ENCODE measurements at regions not wholly inside any gene's neighbourhood (a gene's known extent, or its start where the extent isn't known, plus 50 kb on each side); places are given as distances from the start of the nearest gene placed in this dataset.

DNA sequence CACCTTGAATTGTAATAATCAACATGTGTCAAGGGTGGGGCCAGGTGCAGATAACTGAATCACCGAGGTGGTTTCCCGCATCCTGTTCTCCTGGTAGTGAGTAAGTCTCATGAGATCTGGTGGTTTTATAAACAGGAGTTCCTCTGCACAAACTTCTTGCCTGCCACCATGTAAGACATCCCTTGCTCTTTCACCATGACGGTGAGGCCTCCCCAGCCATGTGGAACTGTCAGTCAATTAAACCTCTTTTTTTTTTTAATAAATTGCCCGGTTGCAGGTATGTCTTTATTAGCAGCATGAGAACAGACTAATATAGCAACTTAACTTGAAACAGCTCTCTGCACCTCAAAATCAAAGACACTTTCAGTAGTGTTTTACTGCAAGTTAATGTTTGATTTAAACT, 121.6 kb downstream of the OGFRL1 start:
- Histone ChIP-seq H4K20me1 (replicated peaks; ENCODE audit: control insufficient read depth, extremely low read depth, insufficient read depth, low read length) (no peaks in the 10 kb centered on the region), H3K27me3 (ENCODE audit: control insufficient read depth in 2 of 2, insufficient read depth in 2 of 2, low read length in 2 of 2) (no peaks in the 10 kb centered on the region), H2AFZ (ENCODE audit: low read depth, low read length) (no peak overlapping the region), H3K4me3 (replicated peaks in 1 of 3; ENCODE audit: insufficient read depth in 1 of 3, low read depth in 1 of 3, low read length in 3 of 3) (no peak overlapping the region), H3K9ac (replicated peaks; ENCODE audit: extremely low read depth, insufficient read depth, low read length) (no peak overlapping the region), H3K36me3 (ENCODE audit: control insufficient read depth in 2 of 2, extremely low read depth in 1 of 2, insufficient read depth in 2 of 2, low read length in 2 of 2) (peaks cover 6 to 8% of the 10 kb centered on the region in 2 experiments), H3K9me3 (replicated peaks; ENCODE audit: control insufficient read depth, insufficient read depth, low read length) (no peaks in the 10 kb centered on the region), H3K4me1 (ENCODE audit: control insufficient read depth, extremely low read depth, insufficient read depth, low read length) (peaks cover 69% of the 10 kb centered on the region), H3K79me2 (ENCODE audit: control insufficient read depth, insufficient read depth, low read length) (peaks cover 59% of the 10 kb centered on the region), H3K27ac (ENCODE audit: insufficient read depth, low read depth, low read length) (no peak overlapping the region), H3K9me1 (replicated peaks; ENCODE audit: control insufficient read depth, extremely low read depth, insufficient read depth, low read length) (no peaks in the 10 kb centered on the region), H3K4me2 (ENCODE audit: insufficient read depth, low read length) (no peak overlapping the region)
- DNase-seq (ENCODE audit: low read depth, low spot score) (no peak), FAIRE-seq (no peak)
- no TSS peak for BruUV-seq (replicated peaks)
- dilution Hi-C loops (cut with MboI; ENCODE audit: extremely low pct_ligation_motif_present, low sequenced_read_pairs), result no loop called here
- intact Hi-C loops (cut with micrococcal nuclease), result no loop called here
- ChIA-PET CTCF (interaction anchor here (1.5 kb wide), 1 partner anchor 72 kb away, joined by 4 read pairs; no protein-coding TSS in a partner anchor), POLR2A (interaction anchor here (1.5 kb wide), 1 partner anchor 8 kb away, joined by 5 read pairs; no protein-coding TSS in a partner anchor)
- TF ChIP-seq FOS (IDR thresholded peaks at IDR 0.05; ENCODE audit: borderline replicate concordance, insufficient read depth, low read length), result no peak
- TF ChIP-seq, protein P1, sequence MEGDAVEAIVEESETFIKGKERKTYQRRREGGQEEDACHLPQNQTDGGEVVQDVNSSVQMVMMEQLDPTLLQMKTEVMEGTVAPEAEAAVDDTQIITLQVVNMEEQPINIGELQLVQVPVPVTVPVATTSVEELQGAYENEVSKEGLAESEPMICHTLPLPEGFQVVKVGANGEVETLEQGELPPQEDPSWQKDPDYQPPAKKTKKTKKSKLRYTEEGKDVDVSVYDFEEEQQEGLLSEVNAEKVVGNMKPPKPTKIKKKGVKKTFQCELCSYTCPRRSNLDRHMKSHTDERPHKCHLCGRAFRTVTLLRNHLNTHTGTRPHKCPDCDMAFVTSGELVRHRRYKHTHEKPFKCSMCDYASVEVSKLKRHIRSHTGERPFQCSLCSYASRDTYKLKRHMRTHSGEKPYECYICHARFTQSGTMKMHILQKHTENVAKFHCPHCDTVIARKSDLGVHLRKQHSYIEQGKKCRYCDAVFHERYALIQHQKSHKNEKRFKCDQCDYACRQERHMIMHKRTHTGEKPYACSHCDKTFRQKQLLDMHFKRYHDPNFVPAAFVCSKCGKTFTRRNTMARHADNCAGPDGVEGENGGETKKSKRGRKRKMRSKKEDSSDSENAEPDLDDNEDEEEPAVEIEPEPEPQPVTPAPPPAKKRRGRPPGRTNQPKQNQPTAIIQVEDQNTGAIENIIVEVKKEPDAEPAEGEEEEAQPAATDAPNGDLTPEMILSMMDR (IDR thresholded peaks at IDR 0.05; ENCODE audit: extremely low read depth in 1 of 2, insufficient read depth in 1 of 2, low read depth in 1 of 2, low read length in 2 of 2), result no peak
- TF ChIP-seq POLR2A (IDR thresholded peaks at IDR 0.05; ENCODE audit: low read depth, low read length), result no peak
- TF ChIP-seq GATA2 (IDR thresholded peaks at IDR 0.05; ENCODE audit: insufficient read depth, insufficient read length, low read depth, low read length), result no peak
- TF ChIP-seq, protein P2, sequence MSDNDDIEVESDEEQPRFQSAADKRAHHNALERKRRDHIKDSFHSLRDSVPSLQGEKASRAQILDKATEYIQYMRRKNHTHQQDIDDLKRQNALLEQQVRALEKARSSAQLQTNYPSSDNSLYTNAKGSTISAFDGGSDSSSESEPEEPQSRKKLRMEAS (IDR thresholded peaks at IDR 0.05; ENCODE audit: insufficient read depth, insufficient read length), result no peak
- TF ChIP-seq POLR2AphosphoS5 (IDR thresholded peaks at IDR 0.05; ENCODE audit: insufficient read depth, low read depth, low read length), result no peak
- TF ChIP-seq EZH2 (IDR thresholded peaks at IDR 0.05; ENCODE audit: borderline replicate concordance, low read depth, low read length, severe bottlenecking), result no peak
- no peak for TF ChIP-seq MYC (IDR thresholded peaks at IDR 0.05; ENCODE audit: low read depth, low read length)
- TF ChIP-seq JUN (IDR thresholded peaks at IDR 0.05; ENCODE audit: borderline replicate concordance, insufficient read depth, insufficient read length, low read depth), result no peak
